Liver (tissue), 3 donors: ENCODE measurements at regions not wholly inside any gene's neighbourhood (a gene's known extent, or its start where the extent isn't known, plus 50 kb on each side); places are given as distances from the start of the nearest gene placed in this dataset.

ENCODE experiments used
- CTCF ChIP-seq: fragments of 150-350 bp; IDR thresholded peaks from 2 replicates; pipeline ENCODE4 v1.5.1; 2017; ENCODE audit warnings: improper control_type of control experiment, low read depth, low read length; ENCODE audit not compliant: missing input control
- EGR1 ChIP-seq, 2 donors: IDR thresholded peaks; 2 replicates each; pipeline ENCODE4 v1.6.1; 2016 to 2018; ENCODE audit warnings: antibody characterized with exemption in 2 of 2, low read depth in 2 of 2
- FOXA1 ChIP-seq: IDR thresholded peaks from 2 replicates; pipeline ENCODE4 v1.6.1; 2016; ENCODE audit warnings: antibody characterized with exemption
- GABPA ChIP-seq, 2 donors: IDR thresholded peaks in 1 of 2; conservative IDR thresholded peaks in 1 of 2; 2 replicates each; pipeline ENCODE4 v1.6.1; 2016; ENCODE audit warnings: antibody characterized with exemption in 2 of 2, mild to moderate bottlenecking in 1 of 2, moderate library complexity in 1 of 2
- TAF1 ChIP-seq: conservative IDR thresholded peaks from 2 replicates; pipeline ENCODE4 v1.6.1; 2016; ENCODE audit warnings: antibody characterized with exemption, mild to moderate bottlenecking
- donor health status: healthy.
- donor health status: healthy.

GRCh38 chr12:21073822-21074460 lies 57.1 kb upstream of the SLCO1B1 start:
- TF ChIP-seq FOXA1 = no peak
- no peak for TF ChIP-seq CTCF
- TF ChIP-seq GABPA (IDR thresholded peaks at IDR 0.05 in 1 of 2, conservative IDR thresholded peaks at IDR 0.05 in 1 of 2) = no peak
- TF ChIP-seq EGR1 (IDR thresholded peaks at IDR 0.05; ENCODE audit: low read depth in 2 of 2) = no peak
- no peak for TF ChIP-seq TAF1
